Trophoblast cell (in vitro differentiated cells and primary cell): ENCODE measurements at regions not wholly inside any gene's neighbourhood (a gene's known extent, or its start where the extent isn't known, plus 50 kb on each side); places are given as distances from the start of the nearest gene placed in this dataset.

Experiments used
- DNase-seq, 2 donors: peaks; one replicate each; pipeline ENCODE4 v3.0.0-alpha.2; 2016
- H2AFZ ChIP-seq: 2 replicates; pipeline ENCODE4 v1.6.1; 2013; ENCODE audit warnings: low read length, moderate library complexity, mild to moderate bottlenecking; ENCODE audit not compliant: insufficient read depth, poor library complexity
- H2AK5ac ChIP-seq: 2 replicates; pipeline ENCODE4 v1.6.1; 2013; ENCODE audit warnings: mild to moderate bottlenecking, low read length
- H2BK120ac ChIP-seq: 2 replicates; pipeline ENCODE4 v1.6.1; 2013; ENCODE audit warnings: low read length, mild to moderate bottlenecking, moderate library complexity; ENCODE audit not compliant: insufficient read depth, poor library complexity
- H2BK12ac ChIP-seq: 2 replicates; pipeline ENCODE4 v1.6.1; 2013; ENCODE audit warnings: mild to moderate bottlenecking, low read length, moderate library complexity
- H2BK5ac ChIP-seq: 2 replicates; pipeline ENCODE4 v1.6.1; 2013; ENCODE audit warnings: low read length, low read depth, moderate library complexity, mild to moderate bottlenecking; ENCODE audit not compliant: poor library complexity
- H3K14ac ChIP-seq: 2 replicates; pipeline ENCODE4 v1.6.1; 2013; ENCODE audit warnings: mild to moderate bottlenecking, low read length
- H3K18ac ChIP-seq: 2 replicates; pipeline ENCODE4 v1.6.1; 2013; ENCODE audit warnings: mild to moderate bottlenecking, low read length
- H3K23ac ChIP-seq: 2 replicates; pipeline ENCODE4 v1.6.1; 2013; ENCODE audit warnings: low read length
- H3K27ac ChIP-seq: 2 replicates; pipeline ENCODE4 v1.5.1; 2013; ENCODE audit warnings: low read depth, mild to moderate bottlenecking, inconsistent platforms, low read length, moderate library complexity
- H3K27me3 ChIP-seq: 2 replicates; pipeline ENCODE4 v1.6.1; 2013; ENCODE audit warnings: inconsistent platforms, mild to moderate bottlenecking, low read length, moderate library complexity; ENCODE audit not compliant: insufficient read depth
- H3K36me3 ChIP-seq, 2 experiments: 1 replicate in 1 of 2; 2 replicates in 1 of 2; pipeline ENCODE4 v1.6.1; 2013; ENCODE audit warnings: low read length in 2 of 2, mild to moderate bottlenecking in 2 of 2, moderate library complexity in 1 of 2; ENCODE audit not compliant: insufficient read depth in 2 of 2, control insufficient read depth in 1 of 2
- H3K4ac ChIP-seq: 2 replicates; pipeline ENCODE4 v1.6.1; 2013; ENCODE audit warnings: low read depth, mild to moderate bottlenecking, low read length, moderate library complexity
- H3K4me1 ChIP-seq, 2 experiments: 1 replicate in 1 of 2; 2 replicates in 1 of 2; pipeline ENCODE4 v1.6.1; 2013; ENCODE audit warnings: low read length in 2 of 2, mild to moderate bottlenecking in 2 of 2, moderate library complexity in 1 of 2; ENCODE audit not compliant: insufficient read depth in 2 of 2, control insufficient read depth in 1 of 2
- H3K4me2 ChIP-seq: 2 replicates; pipeline ENCODE4 v1.6.1; 2013; ENCODE audit warnings: inconsistent platforms, mild to moderate bottlenecking, low read length, moderate library complexity
- H3K4me3 ChIP-seq: 2 replicates; pipeline ENCODE4 v1.5.1; 2013; ENCODE audit warnings: mild to moderate bottlenecking, low read depth, low read length, inconsistent platforms
- H3K79me1 ChIP-seq: one replicate; pipeline ENCODE4 v1.6.1; 2013; ENCODE audit warnings: low read length
- H3K79me2 ChIP-seq: 2 replicates; pipeline ENCODE4 v1.6.1; 2013; ENCODE audit warnings: low read length, mild to moderate bottlenecking; ENCODE audit not compliant: control insufficient read depth, insufficient read depth, poor library complexity
- H3K9ac ChIP-seq: 2 replicates; pipeline ENCODE4 v1.6.1; 2013; ENCODE audit warnings: mild to moderate bottlenecking, low read length
- H3K9me3 ChIP-seq: 2 replicates; pipeline ENCODE4 v1.6.1; 2013; ENCODE audit warnings: low read depth, mild to moderate bottlenecking, control low read depth, inconsistent platforms, low read length; ENCODE audit not compliant: insufficient read depth
- H4K12ac ChIP-seq: 2 replicates; pipeline ENCODE4 v1.6.1; 2013; ENCODE audit warnings: low read depth, mild to moderate bottlenecking, low read length, moderate library complexity
- H4K8ac ChIP-seq: 2 replicates; pipeline ENCODE4 v1.6.1; 2013; ENCODE audit warnings: low read depth, mild to moderate bottlenecking, low read length, moderate library complexity
- H4K91ac ChIP-seq: one replicate; pipeline ENCODE4 v1.6.1; 2013; ENCODE audit warnings: low read depth, mild to moderate bottlenecking, low read length, moderate library complexity
- WGBS: extraction: QIAGEN DNeasy Blood & Tissue Kit; methylation state at CpG from one replicate; pipeline ENCODE4 v1.1.7; 2013; ENCODE audit warnings: missing lambda C conversion rate; ENCODE audit not compliant: insufficient read length, insufficient coverage; ENCODE audit errors: extremely low coverage; 5-methylcytosine and 5-hydroxymethylcytosine counted together

DNA sequence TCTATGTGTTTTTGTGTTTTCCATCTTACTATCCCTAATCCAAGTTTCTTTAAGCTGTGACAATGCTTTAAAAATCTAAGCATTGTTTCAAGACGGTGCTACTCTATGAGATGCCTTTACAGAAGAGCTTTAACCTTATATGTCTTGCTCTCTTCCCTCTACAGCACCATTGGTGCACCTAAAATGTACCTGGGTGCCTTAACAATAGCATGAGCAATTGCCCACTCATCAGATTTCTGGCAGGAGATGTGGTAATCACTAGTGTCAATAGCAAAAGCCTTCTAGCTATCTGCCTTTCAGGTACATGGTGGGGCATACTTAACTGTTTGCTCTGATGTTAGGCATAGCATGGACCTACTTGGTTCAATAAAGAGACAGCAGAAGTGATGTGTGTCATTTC lies 222.3 kb upstream of the KIF2A start:
- Histone ChIP-seq H3K9ac (no peak overlapping the region), H3K23ac (no peak overlapping the region), H2AK5ac (no peak overlapping the region), H3K9me3 (peaks cover 3% of the 10 kb centered on the region), H2BK120ac (no peak overlapping the region), H3K18ac (no peak overlapping the region), H4K91ac (no peak overlapping the region), H3K4me1 (no peaks in the 10 kb centered on the region), H3K79me1 (no peaks in the 10 kb centered on the region), H3K4me3 (no peak overlapping the region), H4K12ac (no peak overlapping the region), H2BK5ac (no peak overlapping the region), H3K4ac (no peak overlapping the region), H3K27ac (no peak overlapping the region), H2AFZ (no peak overlapping the region), H4K8ac (no peak overlapping the region), H3K14ac (no peak overlapping the region), H2BK12ac (no peak overlapping the region), H3K4me2 (no peak overlapping the region), H3K27me3 (no peaks in the 10 kb centered on the region), H3K79me2 (no peaks in the 10 kb centered on the region), H3K36me3 (no peaks in the 10 kb centered on the region)
- no CpG with 5 or more reads among the region's 1 CpG for WGBS
- DNase-seq: no peak

DNA sequence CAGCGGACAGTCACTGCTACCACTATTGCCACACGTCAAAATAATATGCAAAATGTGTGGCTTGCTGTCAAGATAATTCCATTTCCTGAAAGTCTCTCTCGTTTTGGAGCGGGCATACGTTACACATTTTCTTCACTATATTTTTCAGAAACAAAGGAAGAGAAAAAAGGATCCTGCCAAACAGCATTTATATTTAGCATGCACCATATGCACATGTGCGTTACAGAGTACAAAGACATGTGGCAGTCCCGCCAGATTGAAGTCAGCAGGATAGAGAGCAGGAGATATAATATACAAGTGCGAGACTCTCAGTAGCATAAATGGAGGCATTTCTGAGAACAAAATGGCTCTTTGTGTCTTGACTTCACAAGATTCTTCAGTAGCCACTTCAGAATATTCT lies 221.6 kb upstream of the KIF2A start:
- DNase-seq: no peak
- no CpG with 5 or more reads among the region's 8 CpGs for WGBS
- no peaks in the 10 kb centered on the region for H3K27me3 ChIP-seq

DNA sequence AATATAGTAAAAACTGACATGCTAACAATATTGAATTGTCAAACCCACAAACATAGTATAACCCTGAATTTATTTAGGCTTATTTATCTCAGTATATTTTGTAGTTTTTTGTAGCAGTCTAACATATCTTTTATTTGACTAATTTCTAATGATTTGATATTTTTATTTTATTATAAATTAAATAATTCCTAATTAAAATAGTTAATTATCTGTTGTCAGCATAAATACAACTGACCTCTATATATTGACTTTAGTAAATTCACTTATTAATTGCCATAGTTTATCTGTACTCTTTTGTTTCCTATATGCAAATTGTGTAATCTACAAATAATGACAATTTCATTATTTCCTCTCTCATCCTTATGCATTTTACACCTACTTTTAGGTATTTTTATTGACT lies 215.1 kb upstream of the KIF2A start:
- Histone ChIP-seq H3K18ac (no peak overlapping the region), H3K4ac (no peak overlapping the region), H3K36me3 (no peaks in the 10 kb centered on the region), H2BK120ac (no peak overlapping the region), H3K79me2 (no peaks in the 10 kb centered on the region), H3K9ac (no peak overlapping the region), H3K4me1 (no peaks in the 10 kb centered on the region), H3K4me2 (no peak overlapping the region), H3K27me3 (no peaks in the 10 kb centered on the region), H3K9me3 (no peaks in the 10 kb centered on the region), H4K91ac (no peak overlapping the region), H4K12ac (no peak overlapping the region), H2AK5ac (no peak overlapping the region), H3K79me1 (no peaks in the 10 kb centered on the region), H3K27ac (no peak overlapping the region), H3K23ac (no peak overlapping the region), H3K4me3 (no peak overlapping the region), H3K14ac (no peak overlapping the region), H2BK5ac (no peak overlapping the region), H4K8ac (no peak overlapping the region), H2BK12ac (no peak overlapping the region), H2AFZ (no peak overlapping the region)
- no peak for DNase-seq

More for the DNA sequence above, 221.6 kb upstream of the KIF2A start:
- Histone ChIP-seq H4K91ac (no peak overlapping the region), H3K36me3 (no peaks in the 10 kb centered on the region), H3K23ac (no peak overlapping the region), H3K27ac (no peak overlapping the region), H3K4me1 (no peaks in the 10 kb centered on the region), H3K9me3 (peaks cover 3% of the 10 kb centered on the region), H3K79me1 (no peaks in the 10 kb centered on the region), H3K18ac (no peak overlapping the region), H3K79me2 (no peaks in the 10 kb centered on the region), H3K9ac (no peak overlapping the region), H3K4ac (no peak overlapping the region), H3K4me2 (no peak overlapping the region), H4K8ac (no peak overlapping the region), H2BK12ac (no peak overlapping the region), H3K4me3 (no peak overlapping the region), H2BK5ac (no peak overlapping the region), H2BK120ac (no peak overlapping the region), H2AFZ (no peak overlapping the region), H4K12ac (no peak overlapping the region), H3K14ac (no peak overlapping the region), H2AK5ac (no peak overlapping the region)

DNA sequence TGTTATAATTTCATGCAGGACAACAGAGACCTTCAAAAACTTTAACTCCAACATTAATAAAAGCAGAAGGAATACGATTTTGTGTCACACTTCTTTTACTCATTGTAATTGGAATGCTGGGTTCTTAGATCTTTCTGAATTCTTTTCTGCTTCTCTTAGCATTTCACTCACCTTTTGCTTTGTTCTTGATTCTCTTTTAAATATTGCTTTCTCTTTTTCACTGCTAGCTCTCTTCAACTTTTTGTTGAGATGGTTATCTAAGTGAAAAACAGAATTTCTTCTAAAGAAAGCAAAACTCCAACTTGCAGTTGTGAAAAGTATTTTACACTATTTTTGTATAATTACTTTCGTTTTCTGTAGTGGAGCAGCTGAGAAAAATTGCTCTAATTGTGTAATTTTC lies 212.6 kb upstream of the KIF2A start:
- H4K8ac ChIP-seq: no peak overlapping the region
- H3K14ac ChIP-seq: no peak overlapping the region

More for the DNA sequence above, 212.6 kb upstream of the KIF2A start:
- Histone ChIP-seq H2AK5ac (no peak overlapping the region), H2BK5ac (no peak overlapping the region), H3K79me2 (no peaks in the 10 kb centered on the region), H2BK120ac (no peak overlapping the region), H4K12ac (no peak overlapping the region), H3K27me3 (no peaks in the 10 kb centered on the region), H3K23ac (no peak overlapping the region), H3K4ac (no peak overlapping the region), H3K36me3 (no peaks in the 10 kb centered on the region), H3K4me1 (no peaks in the 10 kb centered on the region), H2AFZ (no peak overlapping the region), H3K27ac (no peak overlapping the region), H3K18ac (no peak overlapping the region), H3K9ac (no peak overlapping the region), H2BK12ac (no peak overlapping the region), H4K91ac (no peak overlapping the region), H3K79me1 (no peaks in the 10 kb centered on the region), H3K4me2 (no peak overlapping the region), H3K9me3 (no peaks in the 10 kb centered on the region), H3K4me3 (no peak overlapping the region)
- no CpG with 5 or more reads among the region's 2 CpGs for WGBS
- no peak for DNase-seq
